Esophagus squamous epithelium (tissue), 4 donors: ENCODE measurements at regions not wholly inside any gene's neighbourhood (a gene's known extent, or its start where the extent isn't known, plus 50 kb on each side); places are given as distances from the start of the nearest gene placed in this dataset.

Experiments used
- POLR2A ChIP-seq, 4 donors: fragments of 450-650 bp; IDR thresholded peaks; one replicate each; pipeline ENCODE4 v1.6.1; 2017; ENCODE audit warnings: antibody characterized with exemption in 4 of 4, mild to moderate bottlenecking in 4 of 4, moderate library complexity in 3 of 4
- TF ChIP-seq, protein P1 (sequence below), 6 experiments: fragments of 450-650 bp in 4 of 6; fragments of 200-600 bp in 2 of 6; sonication (generic) in 2 of 6; IDR thresholded peaks; one replicate each; pipeline ENCODE4 v1.5.1; 2016 to 2019; ENCODE audit warnings: antibody characterized with exemption in 6 of 6, mild to moderate bottlenecking in 4 of 6, moderate library complexity in 4 of 6

DNA sequence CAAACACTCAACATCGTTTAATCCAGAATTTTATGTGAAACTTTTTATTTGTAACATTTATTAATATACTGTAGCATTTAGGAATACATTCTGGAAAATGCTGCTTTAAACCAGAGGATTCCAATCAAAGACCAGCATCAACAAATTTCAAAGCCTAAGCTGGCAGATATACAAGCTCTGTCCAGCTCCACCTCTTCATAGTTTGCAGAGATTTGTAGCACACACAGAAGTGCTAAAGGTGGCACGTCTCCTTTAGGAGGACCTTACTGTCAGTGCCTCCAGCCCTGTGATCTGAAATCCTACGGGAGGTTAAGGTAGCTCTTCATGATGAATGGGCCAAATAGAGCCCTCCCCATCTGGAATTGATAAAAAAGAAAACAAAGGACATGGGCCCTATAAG is 329.7 kb upstream of the NECTIN3 start:
- TF ChIP-seq, protein P1, sequence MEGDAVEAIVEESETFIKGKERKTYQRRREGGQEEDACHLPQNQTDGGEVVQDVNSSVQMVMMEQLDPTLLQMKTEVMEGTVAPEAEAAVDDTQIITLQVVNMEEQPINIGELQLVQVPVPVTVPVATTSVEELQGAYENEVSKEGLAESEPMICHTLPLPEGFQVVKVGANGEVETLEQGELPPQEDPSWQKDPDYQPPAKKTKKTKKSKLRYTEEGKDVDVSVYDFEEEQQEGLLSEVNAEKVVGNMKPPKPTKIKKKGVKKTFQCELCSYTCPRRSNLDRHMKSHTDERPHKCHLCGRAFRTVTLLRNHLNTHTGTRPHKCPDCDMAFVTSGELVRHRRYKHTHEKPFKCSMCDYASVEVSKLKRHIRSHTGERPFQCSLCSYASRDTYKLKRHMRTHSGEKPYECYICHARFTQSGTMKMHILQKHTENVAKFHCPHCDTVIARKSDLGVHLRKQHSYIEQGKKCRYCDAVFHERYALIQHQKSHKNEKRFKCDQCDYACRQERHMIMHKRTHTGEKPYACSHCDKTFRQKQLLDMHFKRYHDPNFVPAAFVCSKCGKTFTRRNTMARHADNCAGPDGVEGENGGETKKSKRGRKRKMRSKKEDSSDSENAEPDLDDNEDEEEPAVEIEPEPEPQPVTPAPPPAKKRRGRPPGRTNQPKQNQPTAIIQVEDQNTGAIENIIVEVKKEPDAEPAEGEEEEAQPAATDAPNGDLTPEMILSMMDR (IDR thresholded peaks at IDR 0.05): no peak
- no peak for TF ChIP-seq POLR2A (IDR thresholded peaks at IDR 0.05)
